DMS79 (cell line): ENCODE measurements at regions not wholly inside any gene's neighbourhood (a gene's known extent, or its start where the extent isn't known, plus 50 kb on each side); places are given as distances from the start of the nearest gene placed in this dataset.

Source experiments
- DNase-seq: peaks from one replicate; lab custom pipeline; 2025; lab: John Stamatoyannopoulos, UW

- DNase-seq: peak; percentile 26
Observed at GRCh38 chr22:49209452-49210195, 618.0 kb downstream of the BRD1 start.

GRCh38 chr22:49208768-49209252, 618.9 kb downstream of the BRD1 start:
- DNase-seq: no peak

GRCh38 chr22:49208004-49208402, 619.7 kb downstream of the BRD1 start:
- no peak for DNase-seq

GRCh38 chr22:49207008-49208003, 620.4 kb downstream of the BRD1 start:
- no peak for DNase-seq

GRCh38 chr22:49206281-49206680, 621.4 kb downstream of the BRD1 start:
- no peak for DNase-seq

- no peak for DNase-seq
Observed at GRCh38 chr22:49205483-49205800, 622.2 kb downstream of the BRD1 start.

GRCh38 chr22:49204599-49205482, 622.8 kb downstream of the BRD1 start:
- DNase-seq: no peak

GRCh38 chr22:49203859-49204598, 623.6 kb downstream of the BRD1 start:
- DNase-seq: no peak

GRCh38 chr22:49203091-49203858, 624.4 kb downstream of the BRD1 start:
- no peak for DNase-seq

- DNase-seq: no peak
Observed at GRCh38 chr22:49202226-49202625, 625.4 kb downstream of the BRD1 start.

GRCh38 chr22:49201046-49201970, 626.4 kb downstream of the BRD1 start:
- DNase-seq: no peak

- no peak for DNase-seq
Observed at GRCh38 chr22:49199224-49199623, 628.4 kb downstream of the BRD1 start.

GRCh38 chr22:49198705-49199084, 629.0 kb downstream of the BRD1 start:
- no peak for DNase-seq

- DNase-seq: no peak
Observed at GRCh38 chr22:49197986-49198704, 629.5 kb downstream of the BRD1 start.

GRCh38 chr22:49197505-49197904, 630.2 kb downstream of the BRD1 start:
- DNase-seq: peak; percentile 30

GRCh38 chr22:49196046-49196511, 631.6 kb downstream of the BRD1 start:
- DNase-seq: no peak

- no peak for DNase-seq
Observed at GRCh38 chr22:49195636-49196035, 632.0 kb downstream of the BRD1 start.

GRCh38 chr22:49193901-49194465, 633.7 kb downstream of the BRD1 start:
- no peak for DNase-seq
